HEK293 (cell line): ENCODE measurements at regions not wholly inside any gene's neighbourhood (a gene's known extent, or its start where the extent isn't known, plus 50 kb on each side); places are given as distances from the start of the nearest gene placed in this dataset.

Experiments
- CTCF ChIA-PET: fragments of 350-600 bp; formaldehyde crosslinking; extraction: SDS; loops from one replicate; lab custom pipeline; 2021; ENCODE audit warnings: antibody characterized with exemption; lab: Yijun Ruan, JAX
- POLR2A ChIA-PET: fragments of 300-600 bp; formaldehyde crosslinking; extraction: SDS; loops from one replicate; lab custom pipeline; 2020; ENCODE audit warnings: antibody characterized with exemption, inconsistent platforms; lab: Yijun Ruan, JAX
- H3K27ac ChIP-seq: fragments of 200-500 bp; sonication (Bioruptor generic); 2 replicates; pipeline ENCODE4 v1.5.1; 2014; ENCODE audit warnings: low read depth, low read length, control low read depth, inconsistent platforms; ENCODE audit errors: extremely low read depth
- H3K36me3 ChIP-seq, 2 experiments: fragments of 200-500 bp in 1 of 2; sonication (Bioruptor generic) in 1 of 2; 1 replicate in 1 of 2; 2 replicates in 1 of 2; pipeline ENCODE4 v1.5.1; 2014 to 2017; ENCODE audit warnings: inconsistent platforms in 2 of 2, low read length in 2 of 2; ENCODE audit not compliant: control insufficient read depth in 2 of 2, insufficient read depth in 1 of 2
- H3K4me1 ChIP-seq: fragments of 200-500 bp; sonication (Bioruptor generic); 2 replicates; pipeline ENCODE4 v1.5.1; 2014; ENCODE audit warnings: mild to moderate bottlenecking, low read length, inconsistent platforms; ENCODE audit not compliant: control insufficient read depth, insufficient read depth
- H3K4me3 ChIP-seq: 2 replicates; pipeline ENCODE4 v1.5.1; 2011; ENCODE audit warnings: low read depth, mild to moderate bottlenecking, control low read depth, low read length, moderate library complexity
- H3K9me3 ChIP-seq: fragments of 200-500 bp; sonication (Bioruptor generic); 2 replicates; pipeline ENCODE4 v1.5.1; 2014; ENCODE audit warnings: low read depth, low read length, inconsistent platforms; ENCODE audit not compliant: control insufficient read depth, insufficient read depth
- HOXA7 ChIP-seq: sonication (generic); formaldehyde crosslinking; IDR thresholded peaks from 2 replicates; pipeline ENCODE4 v1.8.1; 2022; ENCODE audit warnings: missing genetic modification reagents, borderline replicate concordance
- HOXC10 ChIP-seq: sonication (generic); formaldehyde crosslinking; IDR thresholded peaks from 2 replicates; pipeline ENCODE4 v1.8.1; 2023; ENCODE audit warnings: mild to moderate bottlenecking, missing genetic modification reagents
- OSR2 ChIP-seq: fragments of 450-650 bp; formaldehyde crosslinking; IDR thresholded peaks from 2 replicates; pipeline ENCODE4 v1.5.1; 2016; ENCODE audit warnings: missing biosample characterization, missing genetic modification characterization
- RBAK ChIP-seq: fragments of 450-650 bp; formaldehyde crosslinking; IDR thresholded peaks from 2 replicates; pipeline ENCODE4 v1.5.1; 2016; ENCODE audit warnings: missing biosample characterization, missing genetic modification characterization
- TSHZ1 ChIP-seq: fragments of 450-650 bp; formaldehyde crosslinking; IDR thresholded peaks from 2 replicates; pipeline ENCODE4 v1.5.1; 2016; ENCODE audit warnings: missing biosample characterization, missing genetic modification characterization, borderline replicate concordance
- ZBTB11 ChIP-seq: fragments of 450-650 bp; formaldehyde crosslinking; conservative IDR thresholded peaks from 2 replicates; pipeline ENCODE4 v1.5.1; 2016; ENCODE audit warnings: low read depth, missing biosample characterization, missing genetic modification characterization
- ZBTB7A ChIP-seq: fragments of 450-650 bp; formaldehyde crosslinking; IDR thresholded peaks from 2 replicates; pipeline ENCODE4 v1.5.1; 2016; ENCODE audit warnings: low read depth, missing biosample characterization, missing genetic modification characterization
- ZEB2 ChIP-seq: fragments of 450-650 bp; formaldehyde crosslinking; IDR thresholded peaks from 2 replicates; pipeline ENCODE4 v1.5.1; 2016; ENCODE audit warnings: missing biosample characterization, missing genetic modification characterization
- ZNF16 ChIP-seq: fragments of 450-650 bp; formaldehyde crosslinking; IDR thresholded peaks from 2 replicates; pipeline ENCODE4 v1.5.1; 2016; ENCODE audit warnings: low read depth, missing biosample characterization, missing genetic modification characterization
- ZNF280D ChIP-seq: fragments of 450-650 bp; formaldehyde crosslinking; IDR thresholded peaks from 2 replicates; pipeline ENCODE4 v1.5.1; 2016; ENCODE audit warnings: missing biosample characterization, missing genetic modification characterization
- ZNF423 ChIP-seq: fragments of 450-650 bp; formaldehyde crosslinking; IDR thresholded peaks from 2 replicates; pipeline ENCODE4 v1.5.1; 2016; ENCODE audit warnings: missing biosample characterization, missing genetic modification characterization
- ZNF624 ChIP-seq: fragments of 450-650 bp; formaldehyde crosslinking; IDR thresholded peaks from 2 replicates; pipeline ENCODE4 v1.5.1; 2017; ENCODE audit warnings: missing biosample characterization, missing genetic modification characterization
- ZNF626 ChIP-seq: fragments of 450-650 bp; sonication (Bioruptor Pico); formaldehyde crosslinking; IDR thresholded peaks from 2 replicates; pipeline ENCODE4 v1.5.1; 2018; ENCODE audit warnings: missing biosample characterization, missing genetic modification characterization, inconsistent platforms
- ZNF677 ChIP-seq: fragments of 450-650 bp; IDR thresholded peaks from 2 replicates; pipeline ENCODE4 v1.5.0; 2018; ENCODE audit warnings: missing biosample characterization, mild to moderate bottlenecking, missing genetic modification characterization, moderate library complexity
- ZNF692 ChIP-seq: fragments of 450-650 bp; formaldehyde crosslinking; IDR thresholded peaks from 2 replicates; pipeline ENCODE4 v1.5.1; 2016; ENCODE audit warnings: missing biosample characterization, missing genetic modification characterization
- ZNF777 ChIP-seq: fragments of 450-650 bp; formaldehyde crosslinking; IDR thresholded peaks from 2 replicates; pipeline ENCODE4 v1.5.1; 2017; ENCODE audit warnings: missing biosample characterization, missing genetic modification characterization, borderline replicate concordance
- ZSCAN16 ChIP-seq: fragments of 450-650 bp; formaldehyde crosslinking; IDR thresholded peaks from 2 replicates; pipeline ENCODE4 v1.5.1; 2016; ENCODE audit warnings: missing biosample characterization, missing genetic modification characterization

- no peaks in the 10 kb centered on the region for H3K4me1 ChIP-seq
- H3K36me3 ChIP-seq, result no peaks in the 10 kb centered on the region
- CTCF ChIA-PET, result interaction anchor here (0.6 kb wide), 1 partner anchor 1036 kb away, joined by 5 read pairs; no protein-coding TSS in a partner anchor
- POLR2A ChIA-PET, result no interaction called here
- no peak overlapping the region for H3K27ac ChIP-seq
- no peak for TF ChIP-seq ZEB2 (tag by site-specific recombination)
- TF ChIP-seq ZNF677 (tag by site-specific recombination), result no peak
- TF ChIP-seq ZSCAN16 (tag by site-specific recombination), result no peak
- H3K4me3 ChIP-seq, result no peak overlapping the region
- H3K9me3 ChIP-seq, result no peaks in the 10 kb centered on the region
These were observed 447.8 kb upstream of the THBS1 start for GRCh38 chr15:39132954-39133600.

GRCh38 chr15:39134282-39134681, 446.6 kb upstream of the THBS1 start:
- Histone ChIP-seq H3K27ac (no peak overlapping the region), H3K9me3 (no peaks in the 10 kb centered on the region), H3K4me1 (no peaks in the 10 kb centered on the region), H3K36me3 (no peaks in the 10 kb centered on the region), H3K4me3 (no peak overlapping the region)
- POLR2A ChIA-PET, result no interaction called here
- TF ChIP-seq TSHZ1 (tag by site-specific recombination) (no peak), ZBTB11 (no peak), ZNF16 (tag by site-specific recombination) (no peak), ZNF777 (tag by site-specific recombination) (no peak), OSR2 (no peak), HOXA7 (CRISPR knock-in tag) (no peak), ZNF280D (tag by site-specific recombination) (no peak), HOXC10 (CRISPR knock-in tag) (no peak), ZNF423 (tag by site-specific recombination) (no peak), ZNF692 (tag by site-specific recombination) (no peak), ZNF626 (tag by site-specific recombination) (no peak), RBAK (tag by site-specific recombination) (no peak), ZBTB7A (tag by site-specific recombination) (no peak), ZNF624 (no peak)
- CTCF ChIA-PET, result interaction anchor here (0.6 kb wide), 1 partner anchor 362 kb away, joined by 3 read pairs; no protein-coding TSS in a partner anchor
